DND-41 (cell line): ENCODE measurements at regions not wholly inside any gene's neighbourhood (a gene's known extent, or its start where the extent isn't known, plus 50 kb on each side); places are given as distances from the start of the nearest gene placed in this dataset.

Experiments used
- ATAC-seq: fragments of 200-7000 bp; cut with Tn5 transposase; 3 replicates; pipeline ENCODE4 v1.9.1; 2021; ENCODE audit warnings: low read depth; ENCODE audit not compliant: insufficient read depth
- DNase-seq: peaks from one replicate; pipeline ENCODE4 v3.0.0-alpha.2; 2020
- H2AFZ ChIP-seq: 2 replicates; pipeline ENCODE4 v1.6.0; 2012; ENCODE audit warnings: low read depth, low read length
- H3K27ac ChIP-seq: 2 replicates; pipeline ENCODE4 v1.5.1; 2012; ENCODE audit warnings: low read length, inconsistent platforms
- H3K27me3 ChIP-seq: fragments of 200-600 bp; sonication (generic); 2 replicates; pipeline ENCODE4 v1.6.0; 2012; ENCODE audit warnings: low read length, mild to moderate bottlenecking, inconsistent platforms; ENCODE audit not compliant: insufficient read depth, poor library complexity
- H3K36me3 ChIP-seq: 2 replicates; pipeline ENCODE4 v1.5.1; 2012; ENCODE audit warnings: low read length, inconsistent platforms; ENCODE audit not compliant: insufficient read depth
- H3K4me1 ChIP-seq: 2 replicates; pipeline ENCODE4 v1.5.1; 2012; ENCODE audit warnings: mild to moderate bottlenecking, low read length; ENCODE audit not compliant: insufficient read depth
- H3K4me2 ChIP-seq: 2 replicates; pipeline ENCODE4 v1.6.0; 2012; ENCODE audit warnings: mild to moderate bottlenecking, moderate library complexity, low read length, inconsistent platforms; ENCODE audit not compliant: insufficient read depth
- H3K4me3 ChIP-seq, 2 experiments: fragments of 200-600 bp in 1 of 2; shearing (Covaris generic) in 1 of 2; 2 replicates each; pipeline ENCODE4 v1.5.1; 2012 to 2016; ENCODE audit warnings: inconsistent platforms in 2 of 2, low read length in 2 of 2, mild to moderate bottlenecking in 2 of 2, low read depth in 1 of 2, moderate library complexity in 1 of 2
- H3K79me2 ChIP-seq: 2 replicates; pipeline ENCODE4 v1.6.0; 2012; ENCODE audit warnings: low read length, inconsistent platforms; ENCODE audit not compliant: insufficient read depth
- H3K9ac ChIP-seq: 2 replicates; pipeline ENCODE4 v1.6.0; 2012; ENCODE audit warnings: low read depth, mild to moderate bottlenecking, inconsistent platforms, low read length, moderate library complexity
- H3K9me3 ChIP-seq: 2 replicates; pipeline ENCODE4 v1.5.1; 2012; ENCODE audit warnings: low read length, moderate library complexity, mild to moderate bottlenecking, inconsistent platforms; ENCODE audit not compliant: insufficient read depth, severe bottlenecking
- H4K20me1 ChIP-seq: 2 replicates; pipeline ENCODE4 v1.6.0; 2012; ENCODE audit warnings: low read length; ENCODE audit not compliant: insufficient read depth
- CTCF ChIP-seq: IDR thresholded peaks from 2 replicates; pipeline ENCODE4 v1.5.1; 2012; ENCODE audit warnings: borderline replicate concordance, low read length, moderate library complexity, mild to moderate bottlenecking; ENCODE audit not compliant: poor library complexity, severe bottlenecking; ENCODE audit errors: extremely low read depth
- EZH2 ChIP-seq: IDR thresholded peaks from 3 replicates; pipeline ENCODE4 v1.6.1; 2012; ENCODE audit warnings: borderline replicate concordance, low read depth, mild to moderate bottlenecking, moderate library complexity, low read length, inconsistent platforms; ENCODE audit not compliant: severe bottlenecking

DNA sequence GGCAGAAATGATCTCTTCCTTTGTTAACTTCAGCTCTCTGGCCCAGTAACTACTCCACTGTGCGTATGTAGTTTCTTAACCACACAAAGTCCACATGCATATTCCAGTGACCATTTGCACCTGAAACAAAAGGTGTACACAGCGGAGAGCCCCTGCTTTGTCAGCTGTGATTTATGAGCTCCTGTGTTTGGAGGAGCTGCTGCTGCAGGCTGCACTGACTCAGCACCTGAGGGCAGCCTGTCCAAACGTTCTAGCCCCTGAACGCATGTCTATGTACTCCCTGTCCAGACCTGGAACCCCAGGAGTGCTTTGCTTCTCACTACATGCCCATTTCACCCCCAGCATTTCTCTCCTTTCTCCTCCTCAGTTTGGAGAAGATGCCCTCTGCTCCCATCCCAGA is 216.1 kb downstream of the ABCC12 start:
- Histone ChIP-seq H3K4me1 (no peaks in the 10 kb centered on the region), H3K4me3 (no peak overlapping the region), H3K27me3 (no peaks in the 10 kb centered on the region), H3K4me2 (no peak overlapping the region), H3K27ac (no peak overlapping the region), H3K9ac (no peak overlapping the region), H3K9me3 (no peaks in the 10 kb centered on the region), H2AFZ (no peak overlapping the region), H4K20me1 (no peaks in the 10 kb centered on the region), H3K36me3 (no peaks in the 10 kb centered on the region), H3K79me2 (no peaks in the 10 kb centered on the region)
- TF ChIP-seq EZH2 (no peak), CTCF (no peak)
- no peak for DNase-seq
- ATAC-seq, result no peak

DNA sequence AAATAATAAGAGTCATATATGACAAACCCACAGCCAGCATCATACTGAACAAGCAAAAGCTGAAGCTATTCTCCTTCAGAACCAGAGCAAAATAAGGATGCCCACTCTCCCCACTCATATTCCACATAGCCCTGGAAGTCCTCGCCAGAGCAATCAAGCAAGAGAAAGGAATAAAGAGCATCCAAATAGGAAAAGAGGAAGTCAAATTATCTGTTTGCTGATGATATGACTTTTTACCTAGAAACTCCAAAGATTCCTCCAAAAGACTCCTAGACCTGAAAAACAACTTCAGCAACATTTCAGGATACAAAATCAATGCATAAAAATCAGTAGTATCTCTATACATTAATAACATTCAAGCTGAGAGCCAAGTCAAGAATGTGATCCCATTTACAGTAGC is 217.5 kb downstream of the ABCC12 start:
- no peaks in the 10 kb centered on the region for H3K27me3 ChIP-seq
- H2AFZ ChIP-seq, result no peak overlapping the region
- no peaks in the 10 kb centered on the region for H3K4me1 ChIP-seq
- H3K9me3 ChIP-seq, result no peaks in the 10 kb centered on the region
- no peak overlapping the region for H3K4me2 ChIP-seq
- H3K36me3 ChIP-seq, result no peaks in the 10 kb centered on the region
- ATAC-seq (no peak), DNase-seq (no peak)
- no peaks in the 10 kb centered on the region for H3K79me2 ChIP-seq
- H3K4me3 ChIP-seq, result no peak overlapping the region
- H3K27ac ChIP-seq, result no peak overlapping the region
- H4K20me1 ChIP-seq, result no peaks in the 10 kb centered on the region
- no peak overlapping the region for H3K9ac ChIP-seq
- TF ChIP-seq EZH2 (no peak), CTCF (no peak)

- Histone ChIP-seq H3K27me3 (no peaks in the 10 kb centered on the region), H3K27ac (no peak overlapping the region), H3K9ac (no peak overlapping the region), H3K4me3 (no peak overlapping the region), H3K9me3 (no peaks in the 10 kb centered on the region), H3K36me3 (no peaks in the 10 kb centered on the region), H2AFZ (no peak overlapping the region), H3K4me2 (no peak overlapping the region), H4K20me1 (no peaks in the 10 kb centered on the region), H3K79me2 (no peaks in the 10 kb centered on the region), H3K4me1 (no peaks in the 10 kb centered on the region)
- peak; percentile 17 for TF ChIP-seq CTCF
- no peak for TF ChIP-seq EZH2
- ATAC-seq, result no peak
- no peak for DNase-seq
Measured at GRCh38 chr16:47928008-47928407, 227.8 kb downstream of the ABCC12 start.

DNA sequence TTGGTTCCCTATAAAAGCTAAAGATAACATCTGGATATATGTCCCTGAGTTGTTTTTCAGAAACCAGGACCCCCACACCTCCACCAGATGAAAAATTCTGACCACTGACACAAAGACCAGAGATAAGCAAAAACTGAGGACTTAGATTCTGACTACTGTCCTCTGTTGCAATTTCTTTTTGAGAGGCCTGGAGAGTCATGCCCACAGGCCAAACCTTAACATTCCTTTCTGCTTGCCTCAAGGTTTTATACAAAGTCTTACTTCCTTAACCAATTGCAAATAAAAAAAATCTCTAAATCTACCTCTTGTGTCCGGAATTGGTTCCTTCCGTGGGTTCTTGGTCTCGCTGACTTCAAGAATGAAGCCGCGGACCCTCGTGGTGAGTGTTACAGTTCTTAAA is 228.5 kb downstream of the ABCC12 start:
- no peak for TF ChIP-seq CTCF
- no peak for TF ChIP-seq EZH2
- Histone ChIP-seq H2AFZ (no peak overlapping the region), H3K9ac (no peak overlapping the region), H3K27ac (no peak overlapping the region), H3K4me3 (no peak overlapping the region), H3K27me3 (no peaks in the 10 kb centered on the region), H3K36me3 (no peaks in the 10 kb centered on the region), H3K79me2 (no peaks in the 10 kb centered on the region), H3K9me3 (no peaks in the 10 kb centered on the region), H3K4me1 (no peaks in the 10 kb centered on the region), H3K4me2 (no peak overlapping the region), H4K20me1 (no peaks in the 10 kb centered on the region)
- ATAC-seq (no peak), DNase-seq (no peak)
